ENCODE measurements at regions not wholly inside any gene's neighbourhood (a gene's known extent, or its start where the extent isn't known, plus 50 kb on each side); places are given as distances from the start of the nearest gene placed in this dataset.
A peak's percentile ranks its signal among the peaks of the same experiment; 100 is the strongest.

DNA sequence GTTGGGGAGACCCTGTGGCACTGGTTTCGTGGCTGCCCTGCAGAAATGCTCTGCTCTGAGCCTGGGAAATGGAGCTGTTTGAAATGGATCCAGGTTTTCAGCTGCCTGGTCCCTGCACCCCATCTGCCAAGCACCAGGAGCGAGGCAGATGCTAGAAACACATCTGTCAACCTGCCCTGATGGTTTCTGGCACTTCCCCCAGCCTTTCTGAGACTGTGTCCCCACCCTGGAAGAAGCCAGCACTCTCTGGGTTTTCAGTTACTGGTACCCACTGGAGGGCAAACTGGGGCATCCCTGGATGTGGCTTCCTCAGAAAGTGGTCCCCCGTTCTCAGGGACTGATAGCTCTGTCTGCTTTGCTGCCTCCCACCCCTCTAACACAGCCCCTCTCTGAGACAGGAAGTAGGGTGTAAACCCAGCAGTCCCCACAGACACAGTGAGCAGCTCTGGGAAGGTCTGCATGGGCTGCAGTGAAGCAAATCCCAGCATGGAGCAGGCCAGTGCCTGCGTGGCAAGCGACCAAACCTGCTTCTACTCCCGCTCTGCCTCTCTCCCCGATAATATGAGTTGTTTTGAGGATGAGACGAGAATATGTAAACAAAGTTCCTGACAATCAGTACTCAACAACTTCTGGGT is 54.2 kb upstream of the MAFB start:
- H3K9me2 ChIP-seq (replicated peaks; ENCODE audit: control insufficient read depth, low read length): no peaks in the 10 kb centered on the region
- H3K27ac ChIP-seq (ENCODE audit: low read depth, low read length): peak overlapping the region; percentile 52
- H4K20me1 ChIP-seq (ENCODE audit: control insufficient read depth, insufficient read depth, low read depth, low read length): no peaks in the 10 kb centered on the region
- no peaks in the 10 kb centered on the region for H3K27me3 ChIP-seq (ENCODE audit: control insufficient read depth, low read length)
- H3K4me3 ChIP-seq (ENCODE audit: low read length): peak overlapping the region; percentile 39
- no peaks in the 10 kb centered on the region for H3F3A ChIP-seq (ENCODE audit: control insufficient read depth, insufficient read depth)
- H3K9me3 ChIP-seq (ENCODE audit: control insufficient read depth, insufficient read depth, low read length): no peaks in the 10 kb centered on the region
- H3K4me1 ChIP-seq (ENCODE audit: control insufficient read depth, low read length): peaks cover 54% of the 10 kb centered on the region
- no peak for TF ChIP-seq EZH2phosphoT487 (IDR thresholded peaks at IDR 0.05; ENCODE audit: borderline replicate concordance, low read length)
- TF ChIP-seq, protein P1, sequence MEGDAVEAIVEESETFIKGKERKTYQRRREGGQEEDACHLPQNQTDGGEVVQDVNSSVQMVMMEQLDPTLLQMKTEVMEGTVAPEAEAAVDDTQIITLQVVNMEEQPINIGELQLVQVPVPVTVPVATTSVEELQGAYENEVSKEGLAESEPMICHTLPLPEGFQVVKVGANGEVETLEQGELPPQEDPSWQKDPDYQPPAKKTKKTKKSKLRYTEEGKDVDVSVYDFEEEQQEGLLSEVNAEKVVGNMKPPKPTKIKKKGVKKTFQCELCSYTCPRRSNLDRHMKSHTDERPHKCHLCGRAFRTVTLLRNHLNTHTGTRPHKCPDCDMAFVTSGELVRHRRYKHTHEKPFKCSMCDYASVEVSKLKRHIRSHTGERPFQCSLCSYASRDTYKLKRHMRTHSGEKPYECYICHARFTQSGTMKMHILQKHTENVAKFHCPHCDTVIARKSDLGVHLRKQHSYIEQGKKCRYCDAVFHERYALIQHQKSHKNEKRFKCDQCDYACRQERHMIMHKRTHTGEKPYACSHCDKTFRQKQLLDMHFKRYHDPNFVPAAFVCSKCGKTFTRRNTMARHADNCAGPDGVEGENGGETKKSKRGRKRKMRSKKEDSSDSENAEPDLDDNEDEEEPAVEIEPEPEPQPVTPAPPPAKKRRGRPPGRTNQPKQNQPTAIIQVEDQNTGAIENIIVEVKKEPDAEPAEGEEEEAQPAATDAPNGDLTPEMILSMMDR (IDR thresholded peaks at IDR 0.05; ENCODE audit: low read depth, low read length, poor library complexity, severe bottlenecking): no peak
- no peaks in the 10 kb centered on the region for H3K36me3 ChIP-seq (ENCODE audit: control insufficient read depth, low read length)
- peak overlapping the region; percentile 60 for H3K4me2 ChIP-seq (ENCODE audit: low read length)
- no peaks in the 10 kb centered on the region for H3K79me2 ChIP-seq (ENCODE audit: control insufficient read depth, low read length)

DNA sequence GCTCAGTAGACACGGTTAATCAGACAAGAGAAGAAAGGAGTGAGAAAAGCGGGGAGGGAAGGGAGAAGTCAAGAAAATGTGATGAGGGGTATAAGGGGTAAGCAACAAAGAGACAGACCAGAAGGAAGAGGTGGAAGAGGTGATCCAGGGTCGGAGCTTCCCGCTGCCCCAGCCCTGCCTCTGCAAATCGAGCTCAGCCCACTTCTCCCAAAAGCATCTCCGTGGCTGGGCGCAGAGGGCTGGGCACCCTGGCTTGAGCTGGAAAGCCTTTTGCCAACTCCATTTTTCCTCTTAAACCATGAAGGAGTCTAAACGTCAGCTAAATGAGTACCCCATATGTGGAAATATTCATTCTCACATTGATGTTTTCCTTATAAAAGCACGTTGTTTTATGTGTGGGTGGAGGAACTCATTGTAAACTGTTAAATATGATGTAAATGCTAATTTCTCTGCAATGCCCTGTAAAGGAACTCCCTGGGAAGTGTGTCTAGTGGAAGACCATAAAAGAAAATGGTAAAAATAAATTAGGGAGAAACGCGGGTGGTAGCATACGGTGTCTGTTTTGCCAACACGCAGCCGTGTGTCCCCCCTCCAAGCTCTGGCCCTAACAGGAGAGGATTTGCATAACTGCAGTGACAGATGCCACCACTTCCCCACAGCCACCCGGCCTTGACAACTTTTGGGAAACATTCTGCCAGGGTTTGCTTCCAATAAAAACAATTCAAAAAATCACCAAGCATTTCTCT is 55.2 kb upstream of the MAFB start:
- Histone ChIP-seq H3K27ac (ENCODE audit: low read depth, low read length) (peak overlapping the region; percentile 52), H3K79me2 (ENCODE audit: control insufficient read depth, low read length) (no peaks in the 10 kb centered on the region), H3K27me3 (ENCODE audit: control insufficient read depth, low read length) (no peaks in the 10 kb centered on the region), H3K36me3 (ENCODE audit: control insufficient read depth, low read length) (no peaks in the 10 kb centered on the region), H3F3A (ENCODE audit: control insufficient read depth, insufficient read depth) (no peaks in the 10 kb centered on the region), H3K4me2 (ENCODE audit: low read length) (peak overlapping the region; percentile 60), H3K9me3 (ENCODE audit: control insufficient read depth, insufficient read depth, low read length) (no peaks in the 10 kb centered on the region), H3K4me1 (ENCODE audit: control insufficient read depth, low read length) (peaks cover 54% of the 10 kb centered on the region), H3K4me3 (ENCODE audit: low read length) (peak overlapping the region; percentile 39), H4K20me1 (ENCODE audit: control insufficient read depth, insufficient read depth, low read depth, low read length) (no peaks in the 10 kb centered on the region), H3K9me2 (replicated peaks; ENCODE audit: control insufficient read depth, low read length) (no peaks in the 10 kb centered on the region)
- TF ChIP-seq, protein P1 (IDR thresholded peaks at IDR 0.05; ENCODE audit: low read depth, low read length, poor library complexity, severe bottlenecking): no peak
- TF ChIP-seq EZH2phosphoT487 (IDR thresholded peaks at IDR 0.05; ENCODE audit: borderline replicate concordance, low read length): no peak

DNA sequence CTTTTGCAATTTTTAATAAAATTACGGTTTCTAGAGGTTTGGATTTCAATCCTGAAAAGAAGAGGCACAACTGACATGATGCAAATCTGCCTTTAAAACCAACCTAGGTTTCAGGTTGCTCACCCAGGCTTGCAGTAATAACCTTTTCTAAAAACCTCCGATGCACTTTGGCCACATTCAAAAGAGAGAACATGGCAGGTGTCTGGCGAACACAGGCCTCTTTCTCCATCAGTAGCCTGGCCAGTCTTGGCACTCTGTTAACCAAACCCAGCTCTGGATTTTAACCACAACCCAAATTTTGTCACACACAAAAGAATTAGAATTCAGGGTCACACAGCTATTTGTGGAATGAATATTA is 55.8 kb upstream of the MAFB start:
- H3K79me2 ChIP-seq (ENCODE audit: control insufficient read depth, low read length): no peaks in the 10 kb centered on the region
- H3K4me3 ChIP-seq (ENCODE audit: low read length): peak overlapping the region; percentile 39
- no peaks in the 10 kb centered on the region for H3K27me3 ChIP-seq (ENCODE audit: control insufficient read depth, low read length)
- no peaks in the 10 kb centered on the region for H3F3A ChIP-seq (ENCODE audit: control insufficient read depth, insufficient read depth)
- peaks cover 54% of the 10 kb centered on the region for H3K4me1 ChIP-seq (ENCODE audit: control insufficient read depth, low read length)
- TF ChIP-seq, protein P1 (IDR thresholded peaks at IDR 0.05; ENCODE audit: low read depth, low read length, poor library complexity, severe bottlenecking): no peak
- no peak for TF ChIP-seq EZH2phosphoT487 (IDR thresholded peaks at IDR 0.05; ENCODE audit: borderline replicate concordance, low read length)
- no peaks in the 10 kb centered on the region for H3K9me3 ChIP-seq (ENCODE audit: control insufficient read depth, insufficient read depth, low read length)
- H3K4me2 ChIP-seq (ENCODE audit: low read length): peak overlapping the region; percentile 60
- no peaks in the 10 kb centered on the region for H3K36me3 ChIP-seq (ENCODE audit: control insufficient read depth, low read length)
- H3K9me2 ChIP-seq (replicated peaks; ENCODE audit: control insufficient read depth, low read length): no peaks in the 10 kb centered on the region
- H4K20me1 ChIP-seq (ENCODE audit: control insufficient read depth, insufficient read depth, low read depth, low read length): no peaks in the 10 kb centered on the region
- peak overlapping the region; percentile 52 for H3K27ac ChIP-seq (ENCODE audit: low read depth, low read length)
